ENCODE measurements at regions not wholly inside any gene's neighbourhood (a gene's known extent, or its start where the extent isn't known, plus 50 kb on each side); places are given as distances from the start of the nearest gene placed in this dataset.

GRCh38 chr2:163834221-163834620, 98.4 kb upstream of the FIGN start:
- no peak for TF ChIP-seq POLR2A (IDR thresholded peaks at IDR 0.05)
- no peak for TF ChIP-seq CTCF (IDR thresholded peaks at IDR 0.05)
